ENCODE measurements at regions not wholly inside any gene's neighbourhood (a gene's known extent, or its start where the extent isn't known, plus 50 kb on each side); places are given as distances from the start of the nearest gene placed in this dataset.

- H3K9me3 ChIP-seq (replicated peaks; ENCODE audit: control insufficient read depth, insufficient read depth, low read length), result no peaks in the 10 kb centered on the region
- POLR2A ChIA-PET, result no interaction called here
- H4K20me1 ChIP-seq (replicated peaks; ENCODE audit: control insufficient read depth, extremely low read depth, insufficient read depth, low read length), result no peaks in the 10 kb centered on the region
- H2AFZ ChIP-seq (ENCODE audit: low read depth, low read length), result no peak overlapping the region
- H3K27me3 ChIP-seq (ENCODE audit: control insufficient read depth in 2 of 2, insufficient read depth in 2 of 2, low read length in 2 of 2), result no peaks in the 10 kb centered on the region
- TF ChIP-seq EZH2 (IDR thresholded peaks at IDR 0.05; ENCODE audit: borderline replicate concordance, low read depth, low read length, severe bottlenecking), result no peak
- TF ChIP-seq JUN (IDR thresholded peaks at IDR 0.05; ENCODE audit: borderline replicate concordance, insufficient read depth, insufficient read length, low read depth), result no peak
- TF ChIP-seq GATA2 (IDR thresholded peaks at IDR 0.05; ENCODE audit: insufficient read depth, insufficient read length, low read depth, low read length), result no peak
- no peak for TF ChIP-seq FOS (IDR thresholded peaks at IDR 0.05; ENCODE audit: borderline replicate concordance, insufficient read depth, low read length)
- TF ChIP-seq POLR2AphosphoS5 (IDR thresholded peaks at IDR 0.05; ENCODE audit: insufficient read depth, low read depth, low read length), result no peak
- no peak for TF ChIP-seq POLR2A (IDR thresholded peaks at IDR 0.05; ENCODE audit: low read depth, low read length)
- no peak for TF ChIP-seq CTCF (IDR thresholded peaks at IDR 0.05; ENCODE audit: extremely low read depth in 1 of 2, insufficient read depth in 1 of 2, low read depth in 1 of 2, low read length in 2 of 2)
- TF ChIP-seq MYC (IDR thresholded peaks at IDR 0.05; ENCODE audit: low read depth, low read length), result no peak
- no peaks in the 10 kb centered on the region for H3K79me2 ChIP-seq (ENCODE audit: control insufficient read depth, insufficient read depth, low read length)
- no peak overlapping the region for H3K4me3 ChIP-seq (replicated peaks in 1 of 3; ENCODE audit: insufficient read depth in 1 of 3, low read depth in 1 of 3, low read length in 3 of 3)
- dilution Hi-C loops (cut with MboI; ENCODE audit: extremely low pct_ligation_motif_present, low sequenced_read_pairs), result no loop called here
- no peak overlapping the region for H3K27ac ChIP-seq (ENCODE audit: insufficient read depth, low read depth, low read length)
- DNase-seq (ENCODE audit: low read depth, low spot score) (no peak), FAIRE-seq (no peak)
- H3K9me1 ChIP-seq (replicated peaks; ENCODE audit: control insufficient read depth, extremely low read depth, insufficient read depth, low read length), result no peaks in the 10 kb centered on the region
- H3K36me3 ChIP-seq (ENCODE audit: control insufficient read depth in 2 of 2, extremely low read depth in 1 of 2, insufficient read depth in 2 of 2, low read length in 2 of 2), result no peaks in the 10 kb centered on the region
- no peaks in the 10 kb centered on the region for H3K4me1 ChIP-seq (ENCODE audit: control insufficient read depth, extremely low read depth, insufficient read depth, low read length)
- no TSS peak for BruUV-seq (replicated peaks)
- CTCF ChIA-PET, result no interaction called here
- H3K9ac ChIP-seq (replicated peaks; ENCODE audit: extremely low read depth, insufficient read depth, low read length), result no peak overlapping the region
- intact Hi-C loops (cut with micrococcal nuclease), result no loop called here
- no peak overlapping the region for H3K4me2 ChIP-seq (ENCODE audit: insufficient read depth, low read length)
Measured at GRCh38 chr16:24652209-24652712, 77.2 kb upstream of the TNRC6A start.
